ENCODE measurements at regions not wholly inside any gene's neighbourhood (a gene's known extent, or its start where the extent isn't known, plus 50 kb on each side); places are given as distances from the start of the nearest gene placed in this dataset.
"Not testable (repeated sequence)": the region's sequence is repeated elsewhere in the genome, so short reads cannot be mapped to it uniquely, and the experiment has no call there.

- H3K36me3 ChIP-seq (ENCODE audit: control insufficient read depth, insufficient read depth, low read length); H3K27ac ChIP-seq (ENCODE audit: insufficient read depth, low read depth, low read length, poor library complexity, severe bottlenecking); H3K27me3 ChIP-seq (ENCODE audit: control insufficient read depth, insufficient read depth, low read length, poor library complexity, severe bottlenecking); H3K4me3 ChIP-seq (ENCODE audit: insufficient read depth, low read depth, low read length); H3K4me1 ChIP-seq (ENCODE audit: control insufficient read depth, insufficient read depth, low read length); H3K9me3 ChIP-seq (ENCODE audit: control insufficient read depth, low read length): not testable (repeated sequence)
- 88 to 93% methylated on average over 26 to 30 of the region's 30 CpGs for WGBS, 2 experiments
Observed at GRCh38 chr12:87330071-87330555, 699.1 kb downstream of the C12orf50 start.

DNA sequence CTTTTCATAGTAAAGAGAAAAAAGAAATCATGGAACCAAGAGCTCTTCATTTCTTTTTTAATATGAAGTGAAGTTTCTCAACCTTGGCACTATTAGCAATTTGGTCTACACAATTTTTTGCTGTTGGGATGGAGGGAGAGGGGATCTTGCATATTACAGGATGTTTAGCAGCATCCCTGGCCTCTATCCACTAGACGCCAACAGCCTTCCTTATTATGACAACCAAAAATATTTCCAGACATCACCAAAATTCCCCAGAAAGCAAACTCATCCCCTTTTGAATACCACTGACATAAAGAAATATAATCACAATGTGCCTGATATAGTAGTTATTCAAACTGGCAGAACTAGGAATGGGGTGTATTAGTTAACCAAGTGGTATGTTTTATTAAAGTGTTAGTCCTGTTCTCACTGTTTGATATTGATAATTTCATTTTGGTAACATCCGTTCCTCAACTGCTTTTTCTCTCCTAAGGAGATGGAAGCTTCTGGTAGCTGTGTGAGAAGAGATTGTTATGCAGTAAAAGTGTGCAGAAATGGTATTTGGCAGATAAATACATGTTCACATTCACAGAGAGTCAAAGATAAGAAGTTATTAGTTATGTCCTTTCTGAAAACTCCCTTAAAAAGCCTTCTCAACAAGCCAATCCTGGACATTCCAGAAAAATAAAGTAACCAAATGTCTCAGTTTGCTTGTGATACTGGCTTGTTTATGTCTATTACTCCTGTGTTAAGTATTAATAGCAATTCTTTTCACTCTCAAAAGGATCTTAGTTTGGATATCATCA is 699.9 kb downstream of the C12orf50 start:
- no peaks in the 10 kb centered on the region for H3K9me3 ChIP-seq (ENCODE audit: control insufficient read depth, low read length)
- no peaks in the 10 kb centered on the region for H3K27me3 ChIP-seq (ENCODE audit: control insufficient read depth, insufficient read depth, low read length, poor library complexity, severe bottlenecking)
- no peak overlapping the region for H3K27ac ChIP-seq (ENCODE audit: insufficient read depth, low read depth, low read length, poor library complexity, severe bottlenecking)
- 96 to 100% methylated on average over 2 of the region's 2 CpGs for WGBS, 2 experiments
- no peak overlapping the region for H3K4me3 ChIP-seq (ENCODE audit: insufficient read depth, low read depth, low read length)
- H3K36me3 ChIP-seq (ENCODE audit: control insufficient read depth, insufficient read depth, low read length): no peaks in the 10 kb centered on the region
- no peaks in the 10 kb centered on the region for H3K4me1 ChIP-seq (ENCODE audit: control insufficient read depth, insufficient read depth, low read length)

DNA sequence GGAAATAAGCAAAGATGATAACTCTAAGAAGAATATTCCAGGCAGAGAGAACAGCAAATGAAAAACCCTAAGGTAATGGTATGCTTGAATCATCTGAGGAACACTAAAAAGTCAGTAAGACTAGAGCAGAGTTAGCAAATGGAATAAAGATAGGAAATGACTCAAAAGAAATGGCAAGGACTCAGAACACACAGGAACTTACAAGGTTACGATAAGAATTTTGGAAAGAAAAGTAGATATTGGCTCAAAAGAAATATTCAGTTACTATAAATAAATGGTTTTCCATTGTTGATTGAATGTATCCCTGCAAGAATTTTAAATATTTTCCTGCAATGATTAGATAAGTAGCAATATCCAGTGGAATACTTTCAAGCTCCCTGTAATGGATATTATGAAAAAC is 705.8 kb downstream of the C12orf50 start:
- no peaks in the 10 kb centered on the region for H3K9me3 ChIP-seq (ENCODE audit: control insufficient read depth, low read length)
- no peaks in the 10 kb centered on the region for H3K27me3 ChIP-seq (ENCODE audit: control insufficient read depth, insufficient read depth, low read length, poor library complexity, severe bottlenecking)
- no peaks in the 10 kb centered on the region for H3K36me3 ChIP-seq (ENCODE audit: control insufficient read depth, insufficient read depth, low read length)
- no peak overlapping the region for H3K4me3 ChIP-seq (ENCODE audit: insufficient read depth, low read depth, low read length)
- no peaks in the 10 kb centered on the region for H3K4me1 ChIP-seq (ENCODE audit: control insufficient read depth, insufficient read depth, low read length)
- H3K27ac ChIP-seq (ENCODE audit: insufficient read depth, low read depth, low read length, poor library complexity, severe bottlenecking): no peak overlapping the region
- 83 to 100% methylated on average over 1 of the region's 1 CpG for WGBS, 2 experiments

- Histone ChIP-seq H3K4me3 (ENCODE audit: insufficient read depth, low read depth, low read length) (no peak overlapping the region), H3K9me3 (ENCODE audit: control insufficient read depth, low read length) (no peaks in the 10 kb centered on the region), H3K4me1 (ENCODE audit: control insufficient read depth, insufficient read depth, low read length) (no peaks in the 10 kb centered on the region), H3K36me3 (ENCODE audit: control insufficient read depth, insufficient read depth, low read length) (no peaks in the 10 kb centered on the region), H3K27ac (ENCODE audit: insufficient read depth, low read depth, low read length, poor library complexity, severe bottlenecking) (no peak overlapping the region), H3K27me3 (ENCODE audit: control insufficient read depth, insufficient read depth, low read length, poor library complexity, severe bottlenecking) (no peaks in the 10 kb centered on the region)
Observed at GRCh38 chr12:87320724-87321123, 708.5 kb downstream of the C12orf50 start.

DNA sequence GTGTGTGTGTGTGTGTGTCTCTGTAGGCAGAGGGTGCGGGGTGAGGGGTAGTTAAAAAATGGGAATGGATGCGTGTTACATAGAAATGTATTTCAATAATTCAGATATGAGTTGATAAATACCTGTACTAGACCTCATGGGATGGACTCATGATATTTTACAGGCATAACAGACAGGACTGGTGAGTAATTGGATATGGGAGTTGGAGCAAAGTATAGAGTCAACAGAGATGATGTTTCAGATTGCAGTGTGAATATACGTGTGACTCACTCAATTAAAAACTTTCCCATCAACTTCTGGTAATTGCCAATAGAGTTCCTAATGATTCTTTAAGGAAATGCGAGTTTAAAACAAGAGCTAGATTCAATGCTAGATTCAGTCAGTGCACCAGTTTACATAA is 711.9 kb downstream of the C12orf50 start:
- WGBS, 2 experiments: 89 to 96% methylated on average over 4 of the region's 4 CpGs
- H3K27me3 ChIP-seq (ENCODE audit: control insufficient read depth, insufficient read depth, low read length, poor library complexity, severe bottlenecking): no peaks in the 10 kb centered on the region
- no peak overlapping the region for H3K27ac ChIP-seq (ENCODE audit: insufficient read depth, low read depth, low read length, poor library complexity, severe bottlenecking)
- H3K36me3 ChIP-seq (ENCODE audit: control insufficient read depth, insufficient read depth, low read length): no peaks in the 10 kb centered on the region
- no peaks in the 10 kb centered on the region for H3K4me1 ChIP-seq (ENCODE audit: control insufficient read depth, insufficient read depth, low read length)
- no peaks in the 10 kb centered on the region for H3K9me3 ChIP-seq (ENCODE audit: control insufficient read depth, low read length)
- H3K4me3 ChIP-seq (ENCODE audit: insufficient read depth, low read depth, low read length): no peak overlapping the region

DNA sequence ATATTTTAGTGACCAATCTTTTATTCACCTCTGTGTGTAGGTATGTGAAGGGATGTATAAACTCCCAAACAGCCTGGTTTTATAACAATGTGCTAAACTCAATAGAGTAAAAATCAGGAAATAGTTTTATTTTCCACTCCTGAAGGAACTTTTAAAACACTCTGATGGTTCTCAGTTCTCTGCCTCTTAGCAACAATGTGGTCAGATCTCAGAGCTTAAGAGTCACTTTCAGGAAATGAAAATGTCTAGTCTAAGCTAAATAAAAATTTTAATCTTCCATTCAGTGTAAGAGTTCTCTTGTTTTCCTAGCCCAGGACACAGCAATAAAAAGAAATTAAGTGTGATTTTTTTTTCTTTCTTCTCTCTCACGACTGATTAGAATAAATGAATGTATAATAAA is 718.0 kb downstream of the C12orf50 start:
- WGBS, 2 experiments: no CpG with 5 or more reads among the region's 1 CpG
- no peak overlapping the region for H3K4me3 ChIP-seq (ENCODE audit: insufficient read depth, low read depth, low read length)
- H3K36me3 ChIP-seq (ENCODE audit: control insufficient read depth, insufficient read depth, low read length): no peaks in the 10 kb centered on the region
- H3K27ac ChIP-seq (ENCODE audit: insufficient read depth, low read depth, low read length, poor library complexity, severe bottlenecking): no peak overlapping the region
- no peaks in the 10 kb centered on the region for H3K9me3 ChIP-seq (ENCODE audit: control insufficient read depth, low read length)
- H3K27me3 ChIP-seq (ENCODE audit: control insufficient read depth, insufficient read depth, low read length, poor library complexity, severe bottlenecking): no peaks in the 10 kb centered on the region
- H3K4me1 ChIP-seq (ENCODE audit: control insufficient read depth, insufficient read depth, low read length): no peaks in the 10 kb centered on the region

- H3K9me3 ChIP-seq (ENCODE audit: control insufficient read depth, low read length): no peaks in the 10 kb centered on the region
- H3K27me3 ChIP-seq (ENCODE audit: control insufficient read depth, insufficient read depth, low read length, poor library complexity, severe bottlenecking): no peaks in the 10 kb centered on the region
- no peaks in the 10 kb centered on the region for H3K36me3 ChIP-seq (ENCODE audit: control insufficient read depth, insufficient read depth, low read length)
- 83 to 100% methylated on average over 1 of the region's 1 CpG for WGBS, 2 experiments
- no peaks in the 10 kb centered on the region for H3K4me1 ChIP-seq (ENCODE audit: control insufficient read depth, insufficient read depth, low read length)
- no peak overlapping the region for H3K4me3 ChIP-seq (ENCODE audit: insufficient read depth, low read depth, low read length)
- H3K27ac ChIP-seq (ENCODE audit: insufficient read depth, low read depth, low read length, poor library complexity, severe bottlenecking): no peak overlapping the region
Observed at GRCh38 chr12:87310126-87310525, 719.1 kb downstream of the C12orf50 start.

- Histone ChIP-seq H3K4me3 (ENCODE audit: insufficient read depth, low read depth, low read length) (no peak overlapping the region), H3K9me3 (ENCODE audit: control insufficient read depth, low read length) (no peaks in the 10 kb centered on the region), H3K4me1 (ENCODE audit: control insufficient read depth, insufficient read depth, low read length) (no peaks in the 10 kb centered on the region), H3K27me3 (ENCODE audit: control insufficient read depth, insufficient read depth, low read length, poor library complexity, severe bottlenecking) (no peaks in the 10 kb centered on the region), H3K36me3 (ENCODE audit: control insufficient read depth, insufficient read depth, low read length) (no peaks in the 10 kb centered on the region), H3K27ac (ENCODE audit: insufficient read depth, low read depth, low read length, poor library complexity, severe bottlenecking) (no peak overlapping the region)
Observed at GRCh38 chr12:87305481-87305880, 723.7 kb downstream of the C12orf50 start.

- H3K27ac ChIP-seq (ENCODE audit: insufficient read depth, low read depth, low read length, poor library complexity, severe bottlenecking): no peak overlapping the region
- H3K36me3 ChIP-seq (ENCODE audit: control insufficient read depth, insufficient read depth, low read length): no peaks in the 10 kb centered on the region
- H3K4me1 ChIP-seq (ENCODE audit: control insufficient read depth, insufficient read depth, low read length): no peaks in the 10 kb centered on the region
- 84 to 91% methylated on average over 2 of the region's 2 CpGs for WGBS, 2 experiments
- H3K27me3 ChIP-seq (ENCODE audit: control insufficient read depth, insufficient read depth, low read length, poor library complexity, severe bottlenecking): no peaks in the 10 kb centered on the region
- H3K4me3 ChIP-seq (ENCODE audit: insufficient read depth, low read depth, low read length): no peak overlapping the region
- no peaks in the 10 kb centered on the region for H3K9me3 ChIP-seq (ENCODE audit: control insufficient read depth, low read length)
Observed at GRCh38 chr12:87304406-87304805, 724.8 kb downstream of the C12orf50 start.

GRCh38 chr12:87303396-87304012 is 725.7 kb downstream of the C12orf50 start:
- Histone ChIP-seq H3K4me1 (ENCODE audit: control insufficient read depth, insufficient read depth, low read length) (no peaks in the 10 kb centered on the region), H3K4me3 (ENCODE audit: insufficient read depth, low read depth, low read length) (no peak overlapping the region), H3K27me3 (ENCODE audit: control insufficient read depth, insufficient read depth, low read length, poor library complexity, severe bottlenecking) (no peaks in the 10 kb centered on the region), H3K36me3 (ENCODE audit: control insufficient read depth, insufficient read depth, low read length) (no peaks in the 10 kb centered on the region), H3K9me3 (ENCODE audit: control insufficient read depth, low read length) (no peaks in the 10 kb centered on the region), H3K27ac (ENCODE audit: insufficient read depth, low read depth, low read length, poor library complexity, severe bottlenecking) (no peak overlapping the region)
- WGBS, 2 experiments: 100% methylated on average over 1 of the region's 1 CpG; no CpG with 5 or more reads in 1 of the 2 experiments

All from ectodermal cell (in vitro differentiated cells).